K562 (cell line): ENCODE measurements at regions not wholly inside any gene's neighbourhood (a gene's known extent, or its start where the extent isn't known, plus 50 kb on each side); places are given as distances from the start of the nearest gene placed in this dataset.

Experiments used
- ATAC-seq: fragments of 200-7000 bp; cut with Tn5 transposase; 3 replicates; pipeline ENCODE4 v1.9.1; 2020; ENCODE audit warnings: moderate library complexity
- BruUV-seq: library from RNA; stranded (reverse); fragments of 400-500 nt; replicated peaks from 2 replicates; lab custom pipeline; 2021; lab: Mats Ljungman, UMichigan
- CTCF ChIA-PET: fragments of 300-600 bp; formaldehyde crosslinking; extraction: SDS; loops from one replicate; lab custom pipeline; 2021; ENCODE audit warnings: low intra/inter-chr PET ratio; lab: Yijun Ruan, JAX
- POLR2A ChIA-PET: fragments of 300-600, 350-650 bp; sonication (Branson Sonifier 250); formaldehyde crosslinking; extraction: SDS; loops from one replicate; lab custom pipeline; 2021; ENCODE audit warnings: antibody characterized with exemption, inconsistent platforms; lab: Yijun Ruan, JAX
- DNase-seq, 4 experiments: peaks; one replicate each; pipeline versions ENCODE4 v3.0.0 to v3.0.0-alpha.2; 2011 to 2018; ENCODE audit warnings: low spot score in 3 of 4, mixed read lengths in 3 of 4; ENCODE audit errors: extremely low read depth in 1 of 4
- FAIRE-seq: peaks from 2 replicates; lab custom pipeline; 2011; peaks lifted over from hg19 to GRCh38; lab: Jason Lieb, UNC
- H2AFZ ChIP-seq: 2 replicates; pipeline ENCODE4 v1.6.0; 2011; ENCODE audit warnings: low read depth, low read length, control low read depth, inconsistent platforms
- H3K27ac ChIP-seq: fragments of 200-600 bp; 3 replicates; pipeline ENCODE4 v1.8.0; 2011; ENCODE audit warnings: low read depth, mild to moderate bottlenecking, control low read depth, inconsistent platforms, low read length, moderate library complexity, mixed read lengths; ENCODE audit errors: extremely low read depth
- H3K27me3 ChIP-seq, 2 experiments: fragments of 300-600 bp in 1 of 2; 2 replicates in 1 of 2; 3 replicates in 1 of 2; pipeline versions ENCODE4 v1.6.0 to v1.8.0; 2011; ENCODE audit warnings: inconsistent platforms in 2 of 2, low read length in 2 of 2, mild to moderate bottlenecking in 1 of 2, mixed read lengths in 1 of 2, moderate library complexity in 1 of 2; ENCODE audit not compliant: control insufficient read depth in 2 of 2, insufficient read depth in 2 of 2
- H3K36me3 ChIP-seq: fragments of 300-600 bp; 3 replicates; pipeline ENCODE4 v1.8.0; 2011; ENCODE audit warnings: mild to moderate bottlenecking, low read length, inconsistent platforms; ENCODE audit not compliant: control insufficient read depth, insufficient read depth
- H3K4me1 ChIP-seq, 2 experiments: fragments of 200-600 bp in 1 of 2; replicated peaks in 1 of 2; 2 replicates in 1 of 2; 3 replicates in 1 of 2; pipeline versions ENCODE4 v1.5.1 to v1.8.0; 2011; ENCODE audit warnings: inconsistent platforms in 2 of 2, low read length in 2 of 2, mild to moderate bottlenecking in 1 of 2, mixed read lengths in 1 of 2, moderate library complexity in 1 of 2; ENCODE audit not compliant: control insufficient read depth in 2 of 2, insufficient read depth in 2 of 2
- H3K4me2 ChIP-seq: 2 replicates; pipeline ENCODE4 v1.6.1; 2011; ENCODE audit warnings: low read length, control low read depth, inconsistent platforms, mixed read lengths; ENCODE audit not compliant: insufficient read depth
- H3K4me3 ChIP-seq: fragments of 200-600 bp; sonication (generic), shearing (Covaris generic); 2 replicates; pipeline ENCODE4 v1.5.1; 2016; ENCODE audit warnings: control low read depth, inconsistent platforms
- H3K79me2 ChIP-seq: fragments of 200-600 bp; 3 replicates; pipeline ENCODE4 v1.8.0; 2011; ENCODE audit warnings: low read length, inconsistent platforms; ENCODE audit not compliant: control insufficient read depth, insufficient read depth
- H3K9ac ChIP-seq, 2 experiments: 2 replicates each; pipeline versions ENCODE4 v1.6.0 to v1.6.1; 2011; ENCODE audit warnings: low read depth in 2 of 2, low read length in 2 of 2, control low read depth in 1 of 2, inconsistent platforms in 1 of 2, mild to moderate bottlenecking in 1 of 2, mixed read lengths in 1 of 2; ENCODE audit not compliant: insufficient read depth in 1 of 2
- H3K9me1 ChIP-seq: one replicate; pipeline ENCODE4 v1.6.0; 2011; ENCODE audit warnings: inconsistent platforms, mild to moderate bottlenecking, low read length, moderate library complexity; ENCODE audit not compliant: control insufficient read depth, insufficient read depth
- H3K9me3 ChIP-seq: replicated peaks from 2 replicates; pipeline ENCODE4 v1.5.1; 2011; ENCODE audit warnings: low read depth, low read length, inconsistent platforms; ENCODE audit not compliant: control insufficient read depth, insufficient read depth
- H4K20me1 ChIP-seq: replicated peaks from 2 replicates; pipeline ENCODE4 v1.6.1; 2011; ENCODE audit warnings: low read length, inconsistent platforms, mixed read lengths; ENCODE audit not compliant: control insufficient read depth, insufficient read depth
- CBX3 ChIP-seq, 2 experiments: IDR thresholded peaks; 1 replicate in 1 of 2; 2 replicates in 1 of 2; pipeline ENCODE4 v1.6.1; 2012; ENCODE audit warnings: inconsistent platforms in 2 of 2, low read length in 2 of 2, borderline replicate concordance in 1 of 2, control low read depth in 1 of 2
- CC2D1A ChIP-seq: fragments of 450-650 bp; IDR thresholded peaks from 2 replicates; pipeline ENCODE4 v1.6.1; 2017; ENCODE audit warnings: mild to moderate bottlenecking
- CTBP1 ChIP-seq: fragments of 450-650 bp; IDR thresholded peaks from 2 replicates; pipeline ENCODE4 v1.6.1; 2016; ENCODE audit warnings: borderline replicate concordance
- GABPA ChIP-seq: fragments of 200-800 bp; sonication (Bioruptor generic); conservative IDR thresholded peaks from 2 replicates; pipeline ENCODE4 v1.6.1; 2016; ENCODE audit warnings: low read depth, missing genetic modification characterization, missing compliant biosample characterization
- HNRNPK ChIP-seq: fragments of 200-400 bp; formaldehyde crosslinking; IDR thresholded peaks from one replicate; pipeline ENCODE4 v1.6.1; 2018; ENCODE audit warnings: mild to moderate bottlenecking, low read depth, low read length; ENCODE audit not compliant: poor library complexity, severe bottlenecking
- HOXB6 ChIP-seq: fragments of 250-450 bp; sonication (Bioruptor Pico); IDR thresholded peaks from 2 replicates; pipeline ENCODE4 v1.5.1; 2022; ENCODE audit warnings: mild to moderate bottlenecking, borderline replicate concordance
- IRF2 ChIP-seq: sonication (generic); formaldehyde crosslinking; IDR thresholded peaks from 2 replicates; pipeline ENCODE4 v1.8.1; 2022; ENCODE audit warnings: mild to moderate bottlenecking, missing genetic modification reagents
- NONO ChIP-seq, 2 experiments: fragments of 200-400 bp in 1 of 2; fragments of 450-650 bp in 1 of 2; formaldehyde crosslinking in 1 of 2; IDR thresholded peaks; 2 replicates each; pipeline ENCODE4 v1.6.1; 2017; ENCODE audit warnings: low read depth in 2 of 2, mild to moderate bottlenecking in 2 of 2, moderate library complexity in 2 of 2, low read length in 1 of 2
- NR2C2 ChIP-seq, 2 experiments: fragments of 200-800 bp in 1 of 2; sonication (Bioruptor generic) in 1 of 2; sonication (generic) in 1 of 2; formaldehyde crosslinking in 1 of 2; IDR thresholded peaks; 2 replicates each; pipeline versions ENCODE4 v1.6.1 to v1.8.0; 2016 to 2022; ENCODE audit warnings: mild to moderate bottlenecking in 1 of 2, missing compliant biosample characterization in 1 of 2, missing genetic modification characterization in 1 of 2, missing genetic modification reagents in 1 of 2
- PTRF ChIP-seq: fragments of 450-650 bp; IDR thresholded peaks from 2 replicates; pipeline ENCODE4 v1.6.1; 2016; ENCODE audit warnings: mild to moderate bottlenecking, missing genetic modification characterization, missing compliant biosample characterization
- SMAD3 ChIP-seq: fragments of 450-650 bp; formaldehyde crosslinking; conservative IDR thresholded peaks from 2 replicates; pipeline ENCODE4 v1.4.0; 2020; ENCODE audit warnings: mild to moderate bottlenecking
- SOX6 ChIP-seq: fragments of 450-650 bp; IDR thresholded peaks from 2 replicates; pipeline ENCODE4 v1.6.1; 2014; ENCODE audit warnings: mild to moderate bottlenecking
- SRSF1 ChIP-seq: fragments of 200-400 bp; formaldehyde crosslinking; IDR thresholded peaks from 2 replicates; pipeline ENCODE4 v1.6.1; 2017; ENCODE audit warnings: mild to moderate bottlenecking, low read depth, low read length, moderate library complexity
- STAG1 ChIP-seq: sonication (generic); formaldehyde crosslinking; IDR thresholded peaks from 2 replicates; pipeline ENCODE4 v1.5.0; 2020; ENCODE audit warnings: missing genetic modification reagents, borderline replicate concordance
- THRAP3 ChIP-seq: fragments of 450-650 bp; IDR thresholded peaks from 2 replicates; pipeline ENCODE4 v1.6.1; 2016; ENCODE audit warnings: mild to moderate bottlenecking, inconsistent platforms, borderline replicate concordance
- ZBTB33 ChIP-seq: sonication (generic); formaldehyde crosslinking; IDR thresholded peaks from 2 replicates; pipeline ENCODE4 v1.8.1; 2023; ENCODE audit warnings: mild to moderate bottlenecking, missing genetic modification reagents
- ZNF197 ChIP-seq: fragments of 200-800 bp; sonication (Bioruptor generic); IDR thresholded peaks from 2 replicates; pipeline ENCODE4 v1.6.1; 2016; ENCODE audit warnings: low read depth, missing genetic modification characterization, missing compliant biosample characterization
- WGBS: fragments of 100-300 bp; shearing (Covaris generic); methylation state at CpG from one replicate; pipeline ENCODE4 v1.1.6; 2016; ENCODE audit warnings: low coverage, mixed read lengths; ENCODE audit not compliant: insufficient coverage; ENCODE audit errors: missing lambda C conversion rate; 5-methylcytosine and 5-hydroxymethylcytosine counted together
- in situ Hi-C: fragments of 300-500 bp; cut with MboI; formaldehyde crosslinking; loops from 4 replicates; pipeline ENCODE4 v1.15.0; 2018; ENCODE audit warnings: inconsistent platforms, mixed read lengths
- intact Hi-C: fragments of 100-400 bp; cut with micrococcal nuclease; formaldehyde crosslinking; loops from 2 replicates; pipeline ENCODE4 v1.14.2; 2022

DNA sequence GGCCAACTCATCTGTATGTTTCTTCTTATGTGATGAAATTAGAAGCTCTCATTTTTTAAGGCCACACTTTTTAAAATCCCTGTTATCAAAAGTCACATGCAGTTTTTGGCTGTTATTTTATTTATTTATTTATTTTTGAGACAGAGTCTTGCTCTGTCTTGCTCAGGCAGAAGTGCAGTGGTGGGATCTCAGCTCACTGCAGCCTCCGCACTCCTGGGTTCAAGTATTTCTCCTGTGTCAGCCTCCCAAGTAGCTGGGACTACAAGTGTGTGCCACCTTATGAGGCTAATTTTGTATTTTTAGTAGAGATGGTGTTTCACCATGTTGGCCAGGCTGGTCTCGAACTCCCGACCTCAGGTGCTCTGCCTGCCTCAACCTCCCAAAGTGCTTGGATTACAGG is 1434.5 kb downstream of the LRFN5 start:
- DNase-seq (no peak), FAIRE-seq (no peak)

More for the DNA sequence above, 1434.5 kb downstream of the LRFN5 start:
- intact Hi-C loops = no loop called here
- H4K20me1 ChIP-seq = no peaks in the 10 kb centered on the region
- H3K36me3 ChIP-seq = no peaks in the 10 kb centered on the region
- no peak overlapping the region for H2AFZ ChIP-seq
- H3K4me3 ChIP-seq = no peak overlapping the region
- H3K9ac ChIP-seq = no peak overlapping the region
- H3K4me2 ChIP-seq = no peak overlapping the region
- no peak overlapping the region for H3K27ac ChIP-seq
- no peaks in the 10 kb centered on the region for H3K79me2 ChIP-seq
- no peaks in the 10 kb centered on the region for H3K9me1 ChIP-seq
- no peak for ATAC-seq
- ChIA-PET POLR2A (no interaction called here), CTCF (no interaction called here)
- in situ Hi-C loops = no loop called here
- no peaks in the 10 kb centered on the region for H3K9me3 ChIP-seq
- TF ChIP-seq IRF2 (CRISPR knock-in tag) (no peak), CTBP1 (no peak), NR2C2 (CRISPR knock-in tag; IDR thresholded peaks at IDR 0.05) (no peak), NR2C2 (tag; IDR thresholded peaks at IDR 0.05) (no peak), SOX6 (no peak), NONO (IDR thresholded peaks at IDR 0.05; ENCODE audit: low read depth in 2 of 2, low read length in 1 of 2) (no peak), THRAP3 (no peak), CBX3 (IDR thresholded peaks at IDR 0.05; ENCODE audit: borderline replicate concordance in 1 of 2, low read length in 2 of 2) (no peak), HOXB6 (no peak), ZBTB33 (CRISPR knock-in tag) (no peak), GABPA (tag) (no peak), CC2D1A (no peak), ZNF197 (CRISPR knock-in tag) (no peak), STAG1 (CRISPR knock-in tag) (no peak), HNRNPK (no peak), SRSF1 (no peak), SMAD3 (CRISPR knock-in tag) (no peak), PTRF (tag) (no peak)
- H3K27me3 ChIP-seq = no peaks in the 10 kb centered on the region
- BruUV-seq = no TSS peak
- H3K4me1 ChIP-seq = no peaks in the 10 kb centered on the region
- 3% methylated on average over 3 of the region's 3 CpGs for WGBS
